Caco-2 (cell line): ENCODE measurements at regions not wholly inside any gene's neighbourhood (a gene's known extent, or its start where the extent isn't known, plus 50 kb on each side); places are given as distances from the start of the nearest gene placed in this dataset.

ENCODE experiments used
- BruUV-seq: library from RNA; stranded (reverse); fragments of 400-500 nt; replicated peaks from 2 replicates; lab custom pipeline; 2021; lab: Mats Ljungman, UMichigan
- CTCF ChIA-PET: fragments of 300-600 bp; sonication (Branson Sonifier 250); formaldehyde crosslinking; loops from one replicate; lab custom pipeline; 2022; ENCODE audit warnings: antibody characterized with exemption; lab: Charles Lee
- POLR2A ChIA-PET: fragments of 300-600 bp; sonication (Branson Sonifier 250); formaldehyde crosslinking; loops from one replicate; lab custom pipeline; 2022; ENCODE audit warnings: antibody characterized with exemption; lab: Charles Lee
- DNase-seq, 2 experiments: peaks; one replicate each; pipeline versions ENCODE4 v3.0.0 to v3.0.0-alpha.2; 2020 to 2022
- H3K27me3 ChIP-seq: replicated peaks from 2 replicates; pipeline ENCODE4 v1.6.0; 2011; ENCODE audit warnings: low read length; ENCODE audit not compliant: control insufficient read depth, insufficient read depth
- H3K36me3 ChIP-seq: 2 replicates; pipeline ENCODE4 v1.5.1; 2011; ENCODE audit warnings: low read length; ENCODE audit not compliant: control insufficient read depth, insufficient read depth
- H3K4me1 ChIP-seq: fragments of 250-450 bp; sonication (Bioruptor Pico); 2 replicates; pipeline ENCODE4 v1.5.1; 2020; ENCODE audit warnings: mild to moderate bottlenecking
- H3K4me3 ChIP-seq: 2 replicates; pipeline ENCODE4 v1.5.1; 2011; ENCODE audit warnings: low read depth, mild to moderate bottlenecking, control low read depth, low read length
- H3K9me3 ChIP-seq: fragments of 250-450 bp; sonication (Bioruptor Pico); 2 replicates; pipeline ENCODE4 v1.5.1; 2020; ENCODE audit warnings: mild to moderate bottlenecking, moderate library complexity
- H3K27ac Mint-ChIP-seq: one replicate; pipeline ENCODE4 v1.8.0; 2022; ENCODE audit warnings: mixed read lengths; ENCODE audit not compliant: unreplicated experiment
- H3K27me3 Mint-ChIP-seq: one replicate; pipeline ENCODE4 v1.8.0; 2022; ENCODE audit warnings: mixed read lengths; ENCODE audit not compliant: insufficient read depth, unreplicated experiment
- H3K36me3 Mint-ChIP-seq: one replicate; pipeline ENCODE4 v1.8.0; 2022; ENCODE audit warnings: mild to moderate bottlenecking, mixed read lengths; ENCODE audit not compliant: insufficient read depth, unreplicated experiment
- H3K4me1 Mint-ChIP-seq: one replicate; pipeline ENCODE4 v1.8.0; 2022; ENCODE audit warnings: low read depth, mixed read lengths; ENCODE audit not compliant: unreplicated experiment
- H3K4me3 Mint-ChIP-seq: one replicate; pipeline ENCODE4 v1.8.0; 2022; ENCODE audit warnings: mild to moderate bottlenecking, moderate library complexity, mixed read lengths; ENCODE audit not compliant: unreplicated experiment
- H3K9me3 Mint-ChIP-seq: one replicate; pipeline ENCODE4 v1.8.0; 2022; ENCODE audit warnings: mixed read lengths; ENCODE audit not compliant: unreplicated experiment
- CTCF ChIP-seq, 2 experiments: fragments of 200-600 bp in 1 of 2; IDR thresholded peaks; 1 replicate in 1 of 2; 2 replicates in 1 of 2; pipeline versions ENCODE4 v1.5.1 to v1.8.0; 2011 to 2022; ENCODE audit warnings: antibody characterized with exemption in 1 of 2, control low read depth in 1 of 2, inconsistent platforms in 1 of 2, low read depth in 1 of 2, low read length in 1 of 2, mild to moderate bottlenecking in 1 of 2, moderate library complexity in 1 of 2; ENCODE audit not compliant: insufficient read depth in 1 of 2, severe bottlenecking in 1 of 2, unreplicated experiment in 1 of 2
- intact Hi-C: fragments of 100-400 bp; cut with micrococcal nuclease; formaldehyde crosslinking; loops from one replicate; pipeline ENCODE4 v1.10.0; 2022; ENCODE audit not compliant: unreplicated experiment

- no peaks in the 10 kb centered on the region for H3K9me3 Mint-ChIP-seq
- Histone ChIP-seq H3K36me3 (no peaks in the 10 kb centered on the region), H3K27me3 (no peaks in the 10 kb centered on the region), H3K4me3 (no peak overlapping the region), H3K4me1 (peaks cover 5% of the 10 kb centered on the region; the same call in 1 of the 2 replicates), H3K9me3 (no peaks in the 10 kb centered on the region)
- no peak for DNase-seq
- intact Hi-C loops: no loop called here
- no peaks in the 10 kb centered on the region for H3K4me1 Mint-ChIP-seq
- POLR2A ChIA-PET: no interaction called here
- H3K36me3 Mint-ChIP-seq: no peaks in the 10 kb centered on the region
- H3K27ac Mint-ChIP-seq: no peak overlapping the region
- no peak overlapping the region for H3K4me3 Mint-ChIP-seq
- CTCF ChIA-PET: no interaction called here
- no peak for TF ChIP-seq CTCF (IDR thresholded peaks at IDR 0.05; ENCODE audit: insufficient read depth in 1 of 2, low read depth in 1 of 2, low read length in 1 of 2, severe bottlenecking in 1 of 2, unreplicated experiment in 1 of 2)
- H3K27me3 Mint-ChIP-seq: peaks cover 7% of the 10 kb centered on the region
- no TSS peak for BruUV-seq
These were observed 236.1 kb downstream of the QDPR start for GRCh38 chr4:17275836-17276235.

- CTCF ChIA-PET: no interaction called here
- peaks cover 14% of the 10 kb centered on the region for H3K27me3 Mint-ChIP-seq
- no peaks in the 10 kb centered on the region for H3K27me3 ChIP-seq
These were observed 238.8 kb downstream of the QDPR start for GRCh38 chr4:17273047-17273446.

GRCh38 chr4:17272154-17272553 is 239.7 kb downstream of the QDPR start:
- H3K4me3 ChIP-seq: no peak overlapping the region
- BruUV-seq: no TSS peak
- no peaks in the 10 kb centered on the region for H3K36me3 ChIP-seq
- no peak overlapping the region for H3K4me3 Mint-ChIP-seq
- no peak for DNase-seq
- peaks cover 17% of the 10 kb centered on the region for H3K27me3 Mint-ChIP-seq
- no peaks in the 10 kb centered on the region for H3K27me3 ChIP-seq
- ChIA-PET CTCF (interaction anchor here (0.6 kb wide), 1 partner anchor 52 kb away, joined by 5 read pairs; no protein-coding TSS in a partner anchor), POLR2A (no interaction called here)
- no peak for TF ChIP-seq CTCF (IDR thresholded peaks at IDR 0.05; ENCODE audit: insufficient read depth in 1 of 2, low read depth in 1 of 2, low read length in 1 of 2, severe bottlenecking in 1 of 2, unreplicated experiment in 1 of 2)
- H3K36me3 Mint-ChIP-seq: no peaks in the 10 kb centered on the region
- H3K27ac Mint-ChIP-seq: no peak overlapping the region
- peaks cover 5% of the 10 kb centered on the region; the same call in 1 of the 2 replicates for H3K4me1 ChIP-seq
- intact Hi-C loops: no loop called here
- H3K9me3 ChIP-seq: no peaks in the 10 kb centered on the region
- H3K9me3 Mint-ChIP-seq: no peaks in the 10 kb centered on the region
- H3K4me1 Mint-ChIP-seq: no peaks in the 10 kb centered on the region

More at GRCh38 chr4:17273047-17273446, 238.8 kb downstream of the QDPR start:
- intact Hi-C loops: no loop called here
- DNase-seq: no peak
- Histone ChIP-seq H3K36me3 (no peaks in the 10 kb centered on the region), H3K9me3 (no peaks in the 10 kb centered on the region), H3K4me1 (peaks cover 5% of the 10 kb centered on the region; the same call in 1 of the 2 replicates), H3K4me3 (no peak overlapping the region)
- no peak for TF ChIP-seq CTCF (IDR thresholded peaks at IDR 0.05; ENCODE audit: insufficient read depth in 1 of 2, low read depth in 1 of 2, low read length in 1 of 2, severe bottlenecking in 1 of 2, unreplicated experiment in 1 of 2)
- Mint-ChIP-seq H3K9me3 (no peaks in the 10 kb centered on the region), H3K4me1 (no peaks in the 10 kb centered on the region), H3K4me3 (no peak overlapping the region), H3K27ac (no peak overlapping the region), H3K36me3 (no peaks in the 10 kb centered on the region)
- BruUV-seq: no TSS peak
- POLR2A ChIA-PET: no interaction called here
